Fibroblast of lung (primary cell): ENCODE measurements at regions not wholly inside any gene's neighbourhood (a gene's known extent, or its start where the extent isn't known, plus 50 kb on each side); places are given as distances from the start of the nearest gene placed in this dataset.

ENCODE experiments used
- DNase-seq, 2 donors: peaks; one replicate each; pipeline versions ENCODE4 v3.0.0 to v3.0.0-alpha.2; 2010; ENCODE audit warnings: low read depth in 2 of 2
- H2AFZ ChIP-seq: 2 replicates; pipeline ENCODE4 v1.5.1; 2012; ENCODE audit warnings: low read length, control low read depth, inconsistent platforms
- H3K27ac ChIP-seq: 2 replicates; pipeline ENCODE4 v1.5.1; 2011; ENCODE audit warnings: low read length, control low read depth; ENCODE audit not compliant: insufficient read depth
- H3K27me3 ChIP-seq: 2 replicates; pipeline ENCODE4 v1.5.1; 2011; ENCODE audit warnings: mild to moderate bottlenecking, low read length; ENCODE audit not compliant: control insufficient read depth, insufficient read depth
- H3K36me3 ChIP-seq: 2 replicates; pipeline ENCODE4 v1.5.1; 2011; ENCODE audit warnings: low read length; ENCODE audit not compliant: control insufficient read depth, insufficient read depth
- H3K4me1 ChIP-seq: 2 replicates; pipeline ENCODE4 v1.5.1; 2011; ENCODE audit warnings: low read length; ENCODE audit not compliant: control insufficient read depth, insufficient read depth; ENCODE audit errors: extremely low read depth
- H3K4me2 ChIP-seq: 2 replicates; pipeline ENCODE4 v1.5.1; 2011; ENCODE audit warnings: low read length, control low read depth; ENCODE audit not compliant: insufficient read depth; ENCODE audit errors: extremely low read depth
- H3K4me3 ChIP-seq, 4 experiments: fragments of 200-600 bp in 1 of 4; sonication (generic) in 1 of 4; replicated peaks in 1 of 4; 2 replicates each; pipeline ENCODE4 v1.5.1; 2011 to 2016; ENCODE audit warnings: low read length in 4 of 4, low read depth in 3 of 4, mild to moderate bottlenecking in 3 of 4, control low read depth in 2 of 4, inconsistent platforms in 1 of 4, mixed read lengths in 1 of 4; ENCODE audit not compliant: insufficient read depth in 1 of 4; ENCODE audit errors: control extremely low read depth in 1 of 4
- H3K79me2 ChIP-seq: 2 replicates; pipeline ENCODE4 v1.5.1; 2012; ENCODE audit warnings: mild to moderate bottlenecking, low read length, inconsistent platforms; ENCODE audit not compliant: control insufficient read depth, insufficient read depth
- H3K9ac ChIP-seq: 2 replicates; pipeline ENCODE4 v1.5.1; 2011; ENCODE audit warnings: mild to moderate bottlenecking, low read length, control low read depth; ENCODE audit not compliant: insufficient read depth
- H3K9me3 ChIP-seq: 2 replicates; pipeline ENCODE4 v1.5.1; 2012; ENCODE audit warnings: low read depth, low read length; ENCODE audit not compliant: control insufficient read depth, insufficient read depth
- H4K20me1 ChIP-seq: 2 replicates; pipeline ENCODE4 v1.5.1; 2011; ENCODE audit warnings: low read length; ENCODE audit not compliant: control insufficient read depth, insufficient read depth; ENCODE audit errors: extremely low read depth
- CTCF ChIP-seq, 2 donors: IDR thresholded peaks in 1 of 2; conservative IDR thresholded peaks in 1 of 2; 1 replicate in 1 of 2; 2 replicates in 1 of 2; pipeline ENCODE4 v1.5.1; 2011 to 2012; ENCODE audit warnings: low read length in 2 of 2, control low read depth in 1 of 2, inconsistent platforms in 1 of 2, low read depth in 1 of 2, mild to moderate bottlenecking in 1 of 2
- EZH2 ChIP-seq: IDR thresholded peaks from 2 replicates; pipeline ENCODE4 v1.5.1; 2012; ENCODE audit warnings: low read length, control low read depth, mild to moderate bottlenecking; ENCODE audit errors: missing control alignments

GRCh38 chr4:181731900-181732299 is 511.3 kb upstream of the TENM3 start:
- H3K4me2 ChIP-seq, result no peak overlapping the region
- H2AFZ ChIP-seq, result no peak overlapping the region
- H3K9me3 ChIP-seq, result no peaks in the 10 kb centered on the region
- H3K4me3 ChIP-seq, result no peak overlapping the region
- no peaks in the 10 kb centered on the region for H3K27me3 ChIP-seq
- TF ChIP-seq CTCF (conservative IDR thresholded peaks at IDR 0.05 in 1 of 2, IDR thresholded peaks at IDR 0.05 in 1 of 2; ENCODE audit: low read depth in 1 of 2, low read length in 2 of 2), result no peak
- TF ChIP-seq EZH2, result no peak
- no peak overlapping the region for H3K9ac ChIP-seq
- H4K20me1 ChIP-seq, result no peaks in the 10 kb centered on the region
- no peaks in the 10 kb centered on the region for H3K36me3 ChIP-seq
- no peak overlapping the region for H3K27ac ChIP-seq
- no peaks in the 10 kb centered on the region for H3K4me1 ChIP-seq
- H3K79me2 ChIP-seq, result no peaks in the 10 kb centered on the region
- no peak for DNase-seq

- Histone ChIP-seq H3K4me3 (no peak overlapping the region), H3K4me2 (no peak overlapping the region), H3K27ac (no peak overlapping the region), H3K79me2 (no peaks in the 10 kb centered on the region), H2AFZ (no peak overlapping the region), H4K20me1 (no peaks in the 10 kb centered on the region), H3K36me3 (no peaks in the 10 kb centered on the region), H3K27me3 (no peaks in the 10 kb centered on the region), H3K4me1 (no peaks in the 10 kb centered on the region), H3K9ac (no peak overlapping the region), H3K9me3 (no peaks in the 10 kb centered on the region)
- TF ChIP-seq CTCF (conservative IDR thresholded peaks at IDR 0.05 in 1 of 2, IDR thresholded peaks at IDR 0.05 in 1 of 2; ENCODE audit: low read depth in 1 of 2, low read length in 2 of 2) (no peak), EZH2 (no peak)
- DNase-seq, result peak in 1 of 2 donors; percentile 10
Measured at GRCh38 chr4:181737744-181738143, 505.5 kb upstream of the TENM3 start.

GRCh38 chr4:181739031-181739430 is 504.2 kb upstream of the TENM3 start:
- Histone ChIP-seq H3K79me2 (no peaks in the 10 kb centered on the region), H3K9ac (no peak overlapping the region), H3K9me3 (no peaks in the 10 kb centered on the region), H3K27me3 (no peaks in the 10 kb centered on the region), H2AFZ (no peak overlapping the region), H4K20me1 (no peaks in the 10 kb centered on the region), H3K4me2 (no peak overlapping the region), H3K4me3 (no peak overlapping the region), H3K36me3 (no peaks in the 10 kb centered on the region), H3K27ac (no peak overlapping the region), H3K4me1 (no peaks in the 10 kb centered on the region)
- no peak for TF ChIP-seq CTCF (conservative IDR thresholded peaks at IDR 0.05 in 1 of 2, IDR thresholded peaks at IDR 0.05 in 1 of 2; ENCODE audit: low read depth in 1 of 2, low read length in 2 of 2)
- no peak for TF ChIP-seq EZH2
- no peak for DNase-seq
